Ecto neural progenitor cell (in vitro differentiated cells): ENCODE measurements at regions not wholly inside any gene's neighbourhood (a gene's known extent, or its start where the extent isn't known, plus 50 kb on each side); places are given as distances from the start of the nearest gene placed in this dataset.

Experiments used
- DNase-seq: peaks from one replicate; pipeline ENCODE4 v3.0.0-alpha.2; 2018; ENCODE audit warnings: low spot score

DNA sequence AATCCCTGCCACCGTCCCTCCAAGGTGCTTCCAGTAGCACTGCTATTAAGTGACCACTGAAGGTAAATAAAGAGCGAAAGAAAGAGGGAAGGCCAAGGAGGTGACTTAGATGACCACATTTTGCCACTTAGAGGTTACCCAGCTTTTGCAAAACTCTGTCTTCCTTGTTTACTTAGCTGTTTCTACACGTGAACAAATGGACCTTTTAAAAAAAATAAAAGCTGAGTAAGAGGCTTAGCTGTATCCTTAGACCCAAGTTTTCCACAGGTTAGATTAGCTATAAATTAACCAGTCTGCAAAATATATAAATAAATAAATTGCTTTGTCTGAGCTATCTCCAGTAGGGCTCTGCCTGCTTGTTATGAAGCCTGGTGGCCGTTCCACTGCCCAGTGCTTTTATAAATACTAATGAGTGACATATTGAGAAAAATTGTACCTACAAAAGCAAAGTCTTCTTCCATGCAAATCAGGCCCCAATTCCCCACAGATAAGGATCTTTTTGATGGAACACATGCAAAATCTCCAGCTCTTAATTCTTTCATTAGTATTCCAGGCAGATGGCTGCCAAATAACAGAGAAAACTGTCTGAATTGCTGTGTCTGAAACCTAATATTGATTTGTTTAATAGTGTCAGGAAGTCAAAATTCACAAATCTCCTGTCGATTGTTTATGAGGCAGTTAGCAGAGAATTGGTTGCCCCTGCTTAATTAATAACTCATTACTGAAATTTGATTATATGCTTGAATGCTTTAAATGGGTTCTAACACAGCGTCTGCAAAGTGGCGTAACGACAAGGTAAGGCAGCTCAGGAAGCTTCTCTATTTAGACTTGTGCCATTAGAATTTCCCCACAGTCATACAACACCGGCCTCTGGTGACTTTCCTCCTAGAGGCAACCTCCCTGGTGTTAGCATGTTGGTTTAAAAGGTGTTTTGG, 176.7 kb downstream of the EMX2 start:
- DNase-seq = no peak

- peak; percentile 75 for DNase-seq
Measured at GRCh38 chr10:117720931-117721835, 178.6 kb downstream of the EMX2 start.

DNA sequence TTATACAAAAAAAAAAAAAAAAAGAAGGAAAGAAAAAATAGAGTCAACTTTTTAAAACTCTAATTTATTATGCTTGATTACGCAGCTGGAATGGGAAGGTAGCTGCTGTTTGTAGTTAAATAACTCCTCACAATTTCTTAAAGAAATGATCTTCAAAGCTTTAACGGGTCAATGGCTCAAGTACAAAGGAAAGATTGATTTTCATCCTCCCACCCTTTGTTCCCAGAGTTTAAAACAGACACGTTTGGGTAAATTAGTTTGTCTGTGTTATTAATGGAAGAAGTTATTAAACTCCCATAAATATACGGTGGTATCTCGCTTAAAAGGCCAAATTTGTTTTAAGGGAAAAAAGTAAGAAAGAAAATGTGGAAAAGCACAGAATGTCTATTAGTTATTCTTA, 179.3 kb downstream of the EMX2 start:
- DNase-seq = no peak

DNA sequence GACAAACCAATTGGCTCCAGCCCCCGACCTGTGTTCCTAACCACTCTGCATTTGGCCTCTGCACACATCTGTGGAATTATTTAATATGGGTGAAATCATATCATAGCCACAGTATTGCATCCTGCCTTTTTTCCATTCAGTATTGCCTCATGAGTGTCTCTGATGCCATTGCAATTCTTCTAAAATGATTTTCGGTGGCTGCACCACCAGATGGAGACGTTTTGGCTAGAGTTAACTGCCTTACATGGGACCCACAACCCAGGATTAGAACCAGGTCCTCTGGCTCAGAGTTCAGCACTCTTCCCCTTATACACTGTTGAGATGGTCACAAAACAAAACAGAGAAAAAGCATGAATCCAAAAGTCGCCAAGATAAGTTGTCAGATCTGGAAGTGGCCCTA, 180.8 kb downstream of the EMX2 start:
- no peak for DNase-seq

DNA sequence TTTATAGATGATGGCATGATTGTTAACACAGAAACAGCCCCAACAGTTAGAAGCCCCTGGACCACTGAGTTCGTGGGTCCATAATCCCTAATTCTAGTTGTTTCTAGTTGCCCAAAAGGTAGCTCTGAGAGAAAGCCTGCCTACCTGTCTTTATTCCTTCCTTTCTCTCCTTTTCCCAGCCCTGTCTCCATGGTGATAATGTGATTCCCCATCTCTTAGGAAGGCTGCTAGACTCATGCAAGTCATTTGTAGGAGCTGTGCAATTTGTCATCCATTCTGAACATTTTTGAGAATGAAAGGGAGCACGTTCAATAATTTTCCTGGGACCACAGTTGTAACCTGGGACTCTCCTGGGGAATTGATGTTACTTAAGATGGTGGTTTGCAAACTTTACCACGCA, 183.4 kb downstream of the EMX2 start:
- no peak for DNase-seq

DNA sequence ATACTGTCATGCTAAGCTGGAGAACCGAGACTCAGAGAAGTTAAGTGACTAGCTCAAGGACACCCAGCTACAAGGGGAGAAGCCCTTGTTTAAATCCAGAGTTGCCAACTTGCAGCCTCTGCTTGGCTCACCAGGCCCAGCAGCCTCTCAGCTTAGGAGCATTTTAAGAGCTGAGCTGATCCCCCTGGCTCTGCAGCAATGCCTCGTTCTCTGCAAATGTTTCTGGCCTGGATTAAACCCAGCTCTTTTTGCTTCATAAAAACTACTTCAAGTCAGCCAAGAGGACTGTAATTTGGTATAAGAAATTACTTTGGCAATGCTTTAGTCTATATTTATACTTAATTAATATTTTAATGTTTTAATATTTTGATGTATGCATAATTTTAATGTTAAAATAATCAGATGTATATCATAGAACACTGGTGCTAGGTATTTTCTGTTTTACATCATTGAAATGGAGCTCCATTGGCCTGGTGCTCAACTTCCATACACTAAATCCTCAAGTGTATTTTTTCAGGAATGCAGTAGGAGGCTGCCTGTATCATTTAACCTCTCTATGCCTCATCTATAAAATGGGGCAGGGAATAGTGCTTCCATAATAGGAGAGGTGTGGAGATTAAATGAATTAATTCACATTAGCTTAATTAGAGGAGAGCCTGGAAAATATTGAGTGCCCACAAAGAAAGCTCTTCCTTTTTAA, 184.2 kb downstream of the EMX2 start:
- no peak for DNase-seq

- DNase-seq = no peak
Measured at GRCh38 chr10:117727421-117727820, 184.9 kb downstream of the EMX2 start.

GRCh38 chr10:117728087-117728486, 185.5 kb downstream of the EMX2 start:
- no peak for DNase-seq

DNA sequence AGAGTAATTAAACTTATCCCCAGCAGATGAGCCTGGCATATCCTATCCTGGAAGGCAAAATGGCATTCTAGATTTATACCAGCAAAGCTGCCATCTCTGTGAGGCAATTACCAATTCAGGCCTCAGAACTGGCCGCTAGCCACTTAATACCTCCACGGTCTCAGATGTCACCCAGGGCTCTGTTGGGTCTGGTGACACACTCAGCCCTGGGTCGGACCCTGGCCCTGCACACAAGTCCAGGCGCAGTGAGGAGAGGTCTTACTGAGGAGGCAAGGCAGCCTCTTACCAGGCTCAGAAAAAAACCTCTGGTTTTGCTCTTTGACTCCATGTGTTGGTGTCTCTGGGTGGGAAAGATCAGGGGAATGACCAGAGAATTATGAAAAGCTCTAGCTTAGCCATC, 186.6 kb downstream of the EMX2 start:
- no peak for DNase-seq

GRCh38 chr10:117731121-117731791, 188.7 kb downstream of the EMX2 start:
- no peak for DNase-seq

GRCh38 chr10:117734731-117735405, 192.3 kb downstream of the EMX2 start:
- peak; percentile 77 for DNase-seq

DNA sequence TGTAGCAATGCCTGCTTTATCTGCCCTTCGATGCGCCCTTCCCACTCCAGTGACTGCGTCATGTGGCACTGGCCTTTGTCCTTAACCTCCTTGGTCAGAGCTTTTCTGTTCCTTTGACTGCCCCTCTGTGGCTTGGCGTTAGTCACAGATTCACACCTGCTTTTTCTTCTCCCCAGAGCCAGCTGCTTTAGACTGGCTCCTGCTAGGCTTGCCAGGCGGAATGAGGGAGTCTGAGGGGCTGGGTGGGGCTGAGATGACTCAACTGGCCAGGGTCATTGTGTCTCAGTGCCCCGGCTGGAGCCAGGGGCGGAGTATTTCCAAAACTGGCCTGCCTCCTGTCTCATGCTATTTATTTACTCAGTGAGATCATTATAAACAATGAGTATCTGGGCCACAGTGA, 194.1 kb downstream of the EMX2 start:
- no peak for DNase-seq

GRCh38 chr10:117740088-117740487, 197.5 kb downstream of the EMX2 start:
- no peak for DNase-seq

DNA sequence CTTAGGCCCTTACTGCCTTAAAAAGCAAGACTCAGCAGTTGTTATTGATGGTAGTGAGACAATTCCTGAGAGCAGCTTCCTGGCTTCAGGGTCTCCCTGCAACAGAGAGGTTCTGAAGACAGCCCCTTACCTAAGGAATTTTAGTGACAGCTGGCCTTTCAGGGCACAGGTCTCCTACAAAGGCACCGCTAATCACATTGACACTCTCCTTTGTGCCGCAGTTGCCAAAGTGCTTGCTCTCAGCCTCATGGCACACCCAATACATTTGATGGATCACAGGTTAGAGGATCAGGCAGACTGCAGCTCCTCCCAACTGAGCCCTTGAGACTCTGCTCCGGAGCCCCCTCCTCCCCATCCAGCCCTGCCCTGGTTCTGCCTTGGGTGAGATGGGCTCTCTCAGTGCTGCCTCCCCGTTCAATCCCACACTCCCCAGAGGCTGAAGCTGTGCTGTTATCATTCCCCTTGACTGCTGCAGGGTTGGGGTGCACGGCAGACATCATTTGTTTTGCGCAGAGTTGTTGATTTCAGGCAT, 198.2 kb downstream of the EMX2 start:
- DNase-seq = no peak

- DNase-seq = no peak
Measured at GRCh38 chr10:117741524-117741923, 199.0 kb downstream of the EMX2 start.

DNA sequence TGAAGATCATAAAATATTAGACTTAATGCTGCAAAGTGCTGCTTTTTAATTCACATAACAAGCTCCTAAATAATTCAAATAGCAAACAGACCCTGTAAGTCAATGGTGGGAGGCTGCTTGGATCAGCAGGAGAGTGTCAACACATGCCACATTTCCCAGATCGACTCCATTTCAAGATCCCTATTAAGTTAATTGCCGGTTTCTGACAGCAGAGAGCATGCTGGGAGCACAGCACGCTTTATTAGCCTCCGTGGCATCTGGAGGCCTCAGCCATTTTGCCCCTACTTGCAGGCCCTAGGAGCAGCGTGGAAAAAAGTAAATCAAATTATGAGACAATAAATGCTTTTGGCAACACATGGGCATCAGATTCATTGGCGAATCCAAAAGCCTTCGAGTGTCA, 201.0 kb downstream of the EMX2 start:
- DNase-seq = no peak

DNA sequence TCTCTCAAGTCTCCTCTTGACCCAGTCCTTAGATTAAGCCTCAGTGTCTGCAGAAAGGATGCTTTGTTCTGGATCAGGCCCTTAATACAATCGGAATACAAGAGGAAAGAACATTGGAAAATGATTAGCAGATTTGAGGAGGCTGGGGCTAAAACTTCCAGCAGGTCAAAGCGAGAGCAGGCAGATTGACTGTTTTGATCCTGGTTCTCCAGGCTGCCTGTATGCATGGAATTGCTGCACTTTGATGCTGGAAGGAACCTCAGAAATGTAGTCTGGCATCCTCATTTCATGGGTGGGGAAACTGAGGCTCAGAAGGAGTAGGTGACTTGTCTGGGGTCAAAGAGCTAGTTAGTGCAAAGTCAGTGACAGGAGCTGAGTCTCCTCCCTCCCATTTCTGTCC, 202.8 kb downstream of the EMX2 start:
- peak; percentile 17 for DNase-seq

DNA sequence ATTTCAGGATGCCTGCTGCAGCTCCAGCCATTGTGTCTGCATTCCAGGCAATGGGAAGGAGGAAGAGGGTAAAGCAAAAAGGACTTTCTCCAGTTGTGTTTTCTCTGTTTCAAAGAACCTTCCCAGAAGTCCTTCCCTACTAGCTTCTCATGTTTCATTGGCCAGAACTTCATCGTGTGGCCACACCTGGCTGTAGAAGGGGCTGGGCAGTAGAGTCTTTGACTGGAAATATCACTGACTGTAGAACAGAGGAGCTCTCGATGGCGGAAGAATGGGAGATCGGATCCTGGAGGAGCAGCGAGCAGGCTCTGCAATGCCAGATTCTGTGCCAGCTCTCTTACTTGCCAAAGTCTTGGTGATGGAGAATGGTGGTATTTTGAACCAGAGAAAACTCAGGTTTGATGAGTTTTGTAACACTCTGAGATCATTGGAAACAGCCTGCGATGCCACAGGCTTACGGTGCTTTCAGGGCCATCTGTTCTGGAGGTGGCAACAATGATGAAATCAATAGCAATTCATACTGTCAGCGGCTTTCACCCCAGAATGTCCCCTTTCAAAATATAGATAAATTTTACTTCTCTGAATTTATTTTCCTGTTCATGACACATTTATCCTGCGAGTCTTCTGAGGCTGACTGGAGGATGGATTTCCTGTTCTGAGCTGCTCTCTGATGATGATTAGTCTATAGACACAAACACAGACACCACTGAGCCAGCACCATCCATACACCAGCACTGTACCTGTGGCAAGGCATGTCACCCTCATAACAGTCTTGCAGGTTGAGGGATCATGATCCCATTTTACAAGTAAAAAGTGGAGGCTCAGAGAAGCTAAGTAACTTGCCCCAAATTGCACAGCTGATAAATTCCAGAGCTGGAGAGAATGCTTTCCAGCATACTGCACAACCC, 204.2 kb downstream of the EMX2 start:
- no peak for DNase-seq

DNA sequence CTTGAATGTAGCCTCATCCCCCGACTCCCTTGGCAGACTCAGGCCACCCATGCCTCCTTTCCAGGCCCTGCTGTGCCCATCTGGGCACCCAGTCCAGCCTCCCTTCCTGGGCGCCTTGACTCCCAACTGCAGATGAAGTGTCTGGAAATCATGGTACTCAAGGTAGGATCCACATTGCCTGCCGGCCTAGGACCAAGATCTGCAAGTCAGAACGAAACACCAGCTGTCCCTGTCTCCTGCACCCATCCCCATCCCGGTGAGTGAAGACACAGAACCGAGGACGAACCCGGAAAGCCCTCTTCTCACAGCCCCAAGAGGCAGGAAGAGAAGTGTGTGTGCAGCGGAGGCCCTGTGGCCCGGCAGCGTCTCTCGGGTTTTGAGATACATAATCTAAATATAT, 205.1 kb downstream of the EMX2 start:
- no peak for DNase-seq

- DNase-seq = no peak
Measured at GRCh38 chr10:117748058-117748457, 205.5 kb downstream of the EMX2 start.
